ENCODE measurements at regions not wholly inside any gene's neighbourhood (a gene's known extent, or its start where the extent isn't known, plus 50 kb on each side); places are given as distances from the start of the nearest gene placed in this dataset.
"Not testable (repeated sequence)": the region's sequence is repeated elsewhere in the genome, so short reads cannot be mapped to it uniquely, and the experiment has no call there.

DNA sequence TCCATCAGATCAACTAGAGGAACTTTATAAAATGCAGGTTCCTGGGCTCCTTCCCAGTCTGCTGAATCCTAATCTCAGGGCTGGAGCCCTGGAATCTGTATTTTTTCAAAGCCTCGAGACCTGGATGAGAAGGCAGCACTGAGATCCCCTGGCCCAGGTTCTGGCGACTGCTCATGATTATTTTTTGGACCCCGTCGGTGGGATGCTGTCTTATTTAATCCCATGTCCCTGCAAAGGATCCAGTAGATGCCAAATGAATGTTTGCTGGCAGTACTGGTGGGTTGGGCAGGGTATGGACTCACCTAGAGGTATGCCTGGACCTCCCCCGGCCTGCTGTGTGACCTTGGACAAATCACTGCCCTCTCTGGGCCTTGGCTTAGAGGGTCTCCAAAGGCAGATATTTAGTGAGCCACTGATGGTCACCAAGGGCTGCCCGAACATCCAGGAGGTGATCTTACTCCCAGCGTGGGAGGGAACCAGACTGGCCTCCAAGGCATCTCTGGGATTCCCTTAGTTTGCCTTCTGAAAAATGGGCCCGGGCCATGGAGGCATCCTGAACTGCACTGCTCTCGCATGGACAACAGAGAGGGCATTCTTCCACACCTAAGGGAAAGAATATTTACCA lies 91.6 kb upstream of the RUNX3 start:
- no peak for DNase-seq (ENCODE audit: low spot score)

DNA sequence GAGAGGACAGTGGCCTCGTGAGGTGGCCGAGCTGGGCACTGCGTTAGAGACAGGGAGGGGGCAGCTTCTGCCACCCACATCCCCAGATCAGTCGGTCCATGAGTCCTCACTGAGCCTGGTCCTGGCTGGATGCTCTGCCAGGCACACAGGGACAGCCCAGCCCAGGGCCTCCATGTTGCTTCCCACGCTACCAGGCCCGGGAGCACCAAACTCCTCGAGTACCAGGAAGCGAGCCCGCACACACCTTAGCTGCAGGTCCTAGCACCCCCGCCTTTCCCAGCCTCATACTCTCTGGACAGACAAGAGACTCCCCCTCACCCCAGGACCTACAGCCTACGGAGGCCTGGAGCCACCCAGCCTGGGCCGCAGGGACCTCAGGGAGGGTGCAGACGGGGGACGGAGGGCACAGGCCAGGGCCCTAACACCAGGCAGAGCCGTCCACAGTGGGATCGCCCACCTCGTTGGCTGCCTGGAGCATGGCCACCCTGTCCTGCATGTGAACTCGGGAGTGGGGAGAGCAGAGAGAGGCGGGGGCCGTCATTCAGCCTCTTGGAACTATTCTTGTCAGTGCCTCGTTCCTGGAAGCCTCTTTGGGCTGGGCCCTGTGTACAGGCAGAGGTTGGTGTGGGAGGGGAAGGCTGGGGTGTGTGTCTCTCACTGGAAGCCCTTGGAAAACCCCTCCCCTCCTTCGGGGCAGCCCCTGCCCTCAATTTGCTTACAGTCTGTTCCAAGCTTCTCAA lies 90.9 kb upstream of the RUNX3 start:
- no peak for DNase-seq (ENCODE audit: low spot score)

DNA sequence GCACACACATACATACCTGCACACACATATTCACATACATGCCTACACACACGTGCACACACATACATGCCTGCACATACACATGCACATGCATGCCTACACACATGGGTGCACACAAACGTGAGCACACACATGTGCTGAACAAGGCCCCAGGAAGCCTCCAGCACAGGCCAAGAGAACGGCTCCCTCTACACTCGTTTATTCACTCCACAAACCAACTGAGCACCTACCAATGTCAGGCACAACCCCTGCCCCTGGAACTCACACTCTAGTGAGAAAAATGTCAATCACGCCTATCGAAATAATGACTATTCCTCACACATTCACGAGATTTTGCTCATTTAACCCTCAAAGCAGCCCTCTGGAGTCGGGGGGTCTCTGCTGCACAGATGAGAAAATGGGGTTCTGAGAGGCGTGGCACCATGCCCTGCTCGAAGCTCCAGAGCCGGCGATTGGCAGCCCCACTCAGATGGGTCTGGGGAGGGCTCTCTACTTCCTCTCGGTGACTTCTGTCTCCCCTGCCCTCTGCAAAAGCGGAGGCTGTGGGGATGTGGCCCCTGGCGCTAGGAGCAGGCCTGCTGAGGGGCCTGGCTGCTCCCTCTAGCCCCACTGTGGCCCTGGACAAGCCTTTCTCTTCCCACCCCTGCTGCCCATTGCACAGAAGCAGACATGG lies 90.2 kb upstream of the RUNX3 start:
- DNase-seq (ENCODE audit: low spot score) = no peak

DNA sequence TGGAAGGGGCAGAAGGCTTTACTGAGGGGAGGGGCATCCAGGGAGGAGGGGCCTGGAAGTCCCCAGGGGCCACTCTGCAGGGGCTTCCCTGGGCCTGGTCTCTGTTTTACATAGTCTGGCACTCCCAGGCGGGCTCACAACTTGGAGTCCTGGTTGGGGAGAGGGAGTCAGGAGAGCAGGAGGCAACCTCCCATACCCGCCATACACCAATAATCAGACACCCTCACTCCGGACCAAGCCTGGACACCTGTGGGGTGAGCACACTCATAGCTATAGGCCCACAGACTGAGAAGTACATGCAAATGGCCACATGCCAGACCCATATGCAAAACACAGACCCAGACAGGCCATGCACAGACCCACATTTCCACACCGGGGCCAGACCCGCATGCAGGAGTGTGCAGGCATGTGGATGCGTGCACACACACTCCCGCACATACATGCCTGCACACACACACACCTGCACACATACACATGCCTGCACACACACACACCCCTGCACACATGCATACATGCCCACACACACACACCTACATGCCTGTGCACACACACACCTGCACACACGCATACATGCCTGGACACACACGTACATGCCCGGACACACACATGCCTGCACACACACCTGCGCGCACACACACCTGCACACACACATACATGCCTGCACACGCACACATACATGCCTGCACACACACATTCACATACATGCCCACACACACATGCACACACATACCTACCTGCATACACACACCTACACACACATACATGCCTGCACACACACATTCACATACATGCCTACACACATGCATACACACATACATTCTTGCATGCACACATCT lies 89.5 kb upstream of the RUNX3 start:
- no peak for DNase-seq (ENCODE audit: low spot score)

DNA sequence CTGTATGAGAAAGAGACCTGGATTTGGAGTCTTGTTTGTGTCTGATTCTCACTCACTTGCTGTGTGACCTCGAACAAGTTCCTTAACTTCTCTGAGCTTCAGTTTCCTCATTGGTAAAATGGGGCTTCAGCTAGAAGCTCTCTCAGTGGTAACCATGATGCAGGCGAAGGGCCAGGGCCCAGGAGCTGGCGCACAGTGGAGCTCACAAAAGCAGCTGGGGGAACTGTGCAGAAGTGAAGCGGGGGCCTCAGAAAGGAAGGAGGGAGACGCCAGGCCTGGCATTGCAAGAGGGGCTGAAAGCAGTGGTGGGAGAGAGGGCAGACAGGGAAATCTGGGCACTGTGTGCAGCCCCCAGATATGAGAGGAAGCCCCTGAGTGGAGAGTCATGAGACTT lies 88.9 kb upstream of the RUNX3 start:
- DNase-seq (ENCODE audit: low spot score) = no peak

DNA sequence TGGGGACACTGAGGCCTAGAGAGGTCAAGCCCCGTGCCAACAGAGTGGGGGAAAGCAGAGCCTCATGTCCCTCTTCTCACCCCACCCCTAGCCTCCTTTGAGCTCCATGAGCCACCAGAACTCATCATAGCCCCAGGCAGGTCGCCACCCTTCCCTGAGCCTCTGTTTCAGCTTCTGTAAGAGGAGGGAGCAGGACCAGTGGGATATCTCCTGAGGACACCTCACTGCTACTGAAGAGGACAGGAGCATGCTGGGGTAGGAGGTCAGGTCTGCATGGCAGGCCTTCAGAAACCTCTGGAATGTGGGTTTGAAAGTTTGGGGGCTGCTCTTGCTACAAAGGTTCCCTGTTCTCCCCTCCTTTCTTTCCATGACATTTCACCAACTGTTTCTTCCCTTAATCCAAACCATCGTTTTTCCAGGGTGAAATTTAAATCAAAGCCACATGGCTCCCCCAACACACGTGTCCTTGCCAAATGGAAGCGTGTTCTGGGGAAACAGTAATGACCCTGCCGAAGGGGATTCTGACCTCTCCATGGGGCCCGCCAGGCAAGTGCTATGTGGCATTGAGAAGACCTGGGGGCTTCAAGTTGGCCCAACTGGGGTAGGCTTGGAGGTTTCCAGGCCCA lies 88.1 kb upstream of the RUNX3 start:
- DNase-seq (ENCODE audit: low spot score) = no peak

DNA sequence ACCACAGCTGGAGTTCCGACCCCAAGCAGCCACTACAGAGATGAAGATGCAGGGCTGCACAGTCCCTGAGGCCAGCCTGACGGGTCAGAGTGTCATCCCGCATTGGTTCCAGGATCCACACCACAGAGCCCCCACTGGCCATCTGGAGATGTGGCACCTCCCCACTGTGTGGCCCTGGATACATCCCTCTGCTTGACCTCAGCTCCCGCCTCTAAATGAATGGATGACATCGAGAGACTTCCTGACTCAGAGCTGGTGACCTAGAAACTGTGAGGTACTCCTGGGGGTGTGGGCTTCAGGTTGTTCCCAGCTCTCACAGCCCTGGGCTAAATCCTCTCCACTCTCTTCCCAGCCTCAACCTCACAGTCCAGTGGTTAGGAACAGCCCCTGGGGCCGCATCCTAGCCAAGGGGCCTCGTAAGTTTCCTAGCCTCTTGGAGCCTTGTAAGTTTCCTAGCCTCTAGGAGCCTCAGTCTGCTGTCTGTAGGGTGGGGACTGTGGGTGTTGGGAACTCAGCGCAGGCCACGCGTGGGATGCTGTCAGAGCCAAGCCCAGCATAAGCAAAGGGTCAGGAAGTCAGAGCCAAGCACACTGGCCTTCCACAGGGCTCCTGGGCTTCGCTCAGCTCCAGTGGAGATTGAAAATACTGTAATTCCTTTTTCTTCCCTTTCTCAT lies 87.5 kb upstream of the RUNX3 start:
- DNase-seq (ENCODE audit: low spot score) = peak; percentile 26

DNA sequence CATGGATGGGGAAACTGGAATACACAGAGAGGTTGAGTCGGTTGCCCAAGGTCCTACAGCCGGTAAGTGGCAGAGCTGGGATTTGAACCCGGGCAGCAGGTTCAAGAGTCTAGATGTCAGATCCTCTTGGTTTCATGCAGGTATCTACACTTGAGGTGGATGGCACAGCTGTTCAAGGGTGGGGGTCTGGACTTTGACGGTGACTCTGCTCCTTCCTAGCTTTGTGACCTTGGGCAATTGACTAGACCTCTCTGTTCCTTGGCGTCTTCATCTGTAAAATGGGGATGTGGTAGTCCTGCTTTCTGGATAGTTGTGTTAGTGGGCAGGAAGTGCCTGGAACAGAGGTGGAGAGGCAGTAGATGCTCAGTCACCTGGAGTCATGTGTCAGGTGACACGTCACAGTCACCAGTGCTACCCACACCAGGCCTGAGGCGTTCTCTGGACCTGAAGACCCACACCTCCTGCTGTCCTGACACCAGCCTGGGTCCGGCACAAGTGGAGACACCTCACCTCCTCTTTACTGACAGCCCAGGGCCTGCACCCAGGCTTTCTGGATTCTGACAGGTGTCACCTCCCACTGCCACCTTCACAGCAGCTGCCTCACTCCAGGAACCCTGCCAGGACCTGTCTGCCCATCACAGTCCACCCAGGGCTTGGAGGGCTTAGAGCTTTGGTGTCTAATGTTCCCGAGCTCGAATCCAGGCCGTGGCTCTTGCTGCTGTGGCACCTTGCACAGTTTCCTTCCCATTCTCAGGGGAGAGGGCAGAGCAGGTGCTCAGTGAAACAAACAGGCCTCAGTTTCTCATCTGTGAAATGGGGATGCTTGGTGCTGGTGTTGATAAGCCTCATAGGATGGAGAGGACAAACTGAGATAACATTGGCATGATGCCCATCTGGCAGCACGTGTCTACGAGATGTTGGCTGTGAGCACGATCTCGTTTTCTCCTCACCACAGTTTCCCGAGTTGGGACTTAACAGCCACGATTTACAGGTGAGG lies 83.2 kb upstream of the RUNX3 start:
- DNase-seq (ENCODE audit: low spot score) = no peak

DNA sequence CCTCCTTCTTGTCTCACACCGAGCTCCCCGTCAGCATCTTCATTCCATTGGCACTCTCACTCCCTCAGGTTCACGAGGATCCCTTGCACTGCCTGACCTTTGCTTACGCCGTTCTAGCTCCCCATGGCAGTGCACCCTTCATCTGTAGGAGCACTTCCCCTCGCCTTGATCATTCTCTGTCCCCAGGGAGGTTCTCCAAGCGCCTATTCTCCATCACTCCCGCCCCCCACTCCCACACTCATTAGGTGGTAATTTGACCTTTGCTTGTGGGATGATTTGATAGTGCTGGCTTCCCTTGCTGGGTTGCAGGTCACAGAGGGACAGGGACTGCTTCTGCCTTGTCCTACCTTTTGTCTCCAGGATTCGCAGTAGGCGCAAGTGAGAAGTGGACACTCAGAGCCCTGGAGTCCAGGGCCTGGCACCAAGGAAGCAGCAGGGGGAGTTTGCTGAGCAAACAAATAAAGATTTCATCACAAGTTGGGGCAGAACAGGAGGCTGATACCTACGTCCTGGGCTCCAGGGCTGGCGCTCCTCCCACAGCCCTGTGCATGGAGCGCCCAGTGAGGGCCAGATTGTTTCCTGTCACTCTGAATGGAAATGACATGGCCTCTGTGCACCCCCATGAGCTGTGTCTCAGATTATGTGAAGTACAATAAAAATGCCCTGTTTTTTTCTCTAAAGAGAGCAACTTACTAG lies 82.0 kb upstream of the RUNX3 start:
- DNase-seq (ENCODE audit: low spot score) = no peak

DNA sequence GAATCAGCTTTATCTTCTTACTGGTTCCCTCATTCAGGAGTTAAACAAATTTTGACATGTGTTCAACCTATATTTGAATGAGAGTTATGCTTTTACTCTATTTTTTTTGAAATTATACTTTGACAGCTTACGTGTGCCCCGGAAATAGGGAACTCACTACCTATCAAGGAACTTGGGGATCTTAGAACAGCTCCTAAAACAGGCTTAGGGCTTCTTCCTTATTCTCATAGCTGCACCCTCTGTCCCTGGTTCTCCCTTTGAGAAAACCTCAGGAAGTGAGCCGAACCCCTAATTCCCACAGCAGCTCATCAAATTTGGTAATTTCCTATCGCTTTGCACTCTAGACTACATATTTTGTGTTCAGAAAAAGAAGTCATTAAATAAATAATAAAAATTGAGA lies 81.2 kb upstream of the RUNX3 start:
- DNase-seq (ENCODE audit: low spot score) = no peak

DNA sequence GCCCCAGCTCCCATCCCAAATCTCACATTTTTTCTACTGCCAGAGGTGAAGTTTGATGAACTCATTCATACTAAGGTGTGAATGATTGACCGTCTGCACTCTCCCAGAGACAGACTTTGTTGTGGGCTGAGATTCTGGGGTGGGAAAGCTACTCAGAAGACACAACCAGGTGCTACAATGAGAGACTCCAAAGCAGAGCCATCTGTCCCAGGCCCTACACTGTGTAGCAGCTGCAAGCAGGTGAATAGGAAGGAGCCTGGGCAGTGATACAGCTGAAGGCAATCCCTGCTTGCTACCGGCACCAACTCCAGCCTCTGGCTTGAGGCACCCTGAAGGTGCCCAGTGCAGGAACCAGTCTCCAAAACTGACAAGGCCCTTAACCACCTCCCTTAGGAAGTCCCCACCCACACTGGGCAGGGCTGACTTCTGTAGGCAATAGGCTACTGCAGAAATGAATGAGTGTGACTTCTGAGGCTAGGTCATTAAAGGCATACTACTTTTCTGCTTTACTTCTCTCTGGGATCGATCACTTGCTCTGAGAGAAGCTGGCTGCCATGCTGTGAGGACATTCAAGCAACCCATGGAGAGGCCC lies 79.7 kb upstream of the RUNX3 start:
- DNase-seq (ENCODE audit: low spot score) = no peak

DNA sequence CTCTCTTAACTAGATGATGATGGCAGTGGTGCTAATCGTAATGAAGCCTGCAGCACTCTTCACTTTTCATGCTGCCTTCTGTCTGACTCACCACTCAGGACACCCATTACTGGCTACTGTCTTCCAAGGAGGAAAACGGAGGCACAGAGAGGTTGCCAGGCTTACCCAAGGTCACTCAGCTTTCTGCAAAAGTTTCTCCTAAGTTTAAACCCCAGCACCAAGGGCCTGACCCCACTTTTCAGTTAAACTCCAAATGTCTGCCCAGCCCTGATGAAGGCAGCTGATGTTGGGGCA lies 78.1 kb upstream of the RUNX3 start:
- no peak for DNase-seq (ENCODE audit: low spot score)

DNA sequence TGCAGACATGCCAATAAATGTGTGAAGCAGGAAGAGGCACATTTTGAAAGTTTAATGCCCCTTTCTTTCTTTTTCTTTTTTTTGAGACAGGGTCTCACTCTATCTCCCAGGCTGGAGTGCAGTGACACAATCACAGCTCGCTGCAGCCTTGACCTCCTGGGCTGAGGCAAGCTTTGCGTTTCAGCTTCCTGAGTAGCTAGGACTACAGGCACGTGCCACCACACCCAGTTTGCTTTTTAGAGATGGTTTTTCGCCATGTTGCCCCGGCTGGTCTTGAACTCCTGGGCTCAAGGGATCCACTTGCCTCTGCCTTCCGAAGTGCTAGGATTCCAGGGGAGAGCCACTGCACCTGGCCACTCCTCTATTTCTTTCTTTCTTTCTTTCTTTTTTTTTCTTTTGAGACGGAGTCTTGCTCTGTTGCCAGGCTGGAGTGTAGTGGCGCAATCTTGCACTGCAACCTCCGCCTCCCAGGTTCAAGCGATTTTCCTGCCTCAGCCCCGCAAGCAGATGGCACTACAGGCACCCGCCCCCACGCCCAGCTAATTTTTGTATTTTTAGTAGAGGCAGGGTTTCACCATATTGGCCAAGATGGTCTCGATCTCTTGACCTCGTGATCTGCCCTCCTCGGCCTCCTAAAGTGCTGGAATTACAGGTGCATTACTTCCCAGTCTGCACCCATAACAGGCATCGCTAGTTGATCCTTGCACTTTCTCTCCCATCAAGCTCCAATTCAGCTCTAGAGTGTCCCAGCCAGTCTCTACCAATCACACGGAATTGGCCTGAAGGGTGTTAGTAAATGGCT lies 77.5 kb upstream of the RUNX3 start:
- not testable (repeated sequence) for DNase-seq (ENCODE audit: low spot score)

DNA sequence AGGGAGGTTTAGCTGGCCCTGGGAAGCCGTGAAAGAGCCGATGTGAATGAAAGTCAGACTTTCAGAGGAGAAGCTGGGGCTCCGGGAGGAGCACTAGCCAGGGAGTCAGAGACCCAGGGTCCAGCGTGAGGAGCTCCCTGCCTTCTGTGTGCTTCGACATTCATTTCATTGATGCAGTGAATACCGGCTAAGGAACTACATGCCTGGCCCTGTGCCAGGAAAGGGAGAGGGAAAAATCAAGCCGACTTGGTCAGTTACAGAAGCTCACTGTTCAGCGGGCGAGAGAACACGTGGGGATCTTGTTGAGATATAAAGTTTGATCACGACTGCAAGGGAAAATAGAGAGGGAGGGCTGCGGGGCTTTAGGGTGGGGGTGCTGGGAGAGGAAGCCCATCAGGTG lies 76.7 kb upstream of the RUNX3 start:
- no peak for DNase-seq (ENCODE audit: low spot score)

DNA sequence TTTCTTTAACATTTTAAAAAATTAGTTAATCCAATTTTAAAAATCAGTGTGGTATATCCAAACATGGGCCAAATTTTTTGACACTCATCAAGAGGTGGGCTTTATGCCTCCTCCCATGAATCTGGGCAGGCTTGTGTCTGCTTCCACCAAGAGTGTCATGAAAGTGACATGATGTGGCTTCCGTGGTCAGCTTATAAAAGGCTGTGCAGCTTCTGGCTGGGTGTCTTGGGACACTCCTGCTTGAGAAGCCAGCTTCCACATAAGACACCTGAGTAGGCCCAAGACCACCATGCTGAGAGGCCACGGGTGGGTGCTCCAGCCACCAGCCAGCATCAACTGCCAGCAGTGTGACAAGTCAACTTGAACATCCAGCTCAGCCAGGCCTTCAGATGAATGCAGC lies 74.3 kb upstream of the RUNX3 start:
- no peak for DNase-seq (ENCODE audit: low spot score)

DNA sequence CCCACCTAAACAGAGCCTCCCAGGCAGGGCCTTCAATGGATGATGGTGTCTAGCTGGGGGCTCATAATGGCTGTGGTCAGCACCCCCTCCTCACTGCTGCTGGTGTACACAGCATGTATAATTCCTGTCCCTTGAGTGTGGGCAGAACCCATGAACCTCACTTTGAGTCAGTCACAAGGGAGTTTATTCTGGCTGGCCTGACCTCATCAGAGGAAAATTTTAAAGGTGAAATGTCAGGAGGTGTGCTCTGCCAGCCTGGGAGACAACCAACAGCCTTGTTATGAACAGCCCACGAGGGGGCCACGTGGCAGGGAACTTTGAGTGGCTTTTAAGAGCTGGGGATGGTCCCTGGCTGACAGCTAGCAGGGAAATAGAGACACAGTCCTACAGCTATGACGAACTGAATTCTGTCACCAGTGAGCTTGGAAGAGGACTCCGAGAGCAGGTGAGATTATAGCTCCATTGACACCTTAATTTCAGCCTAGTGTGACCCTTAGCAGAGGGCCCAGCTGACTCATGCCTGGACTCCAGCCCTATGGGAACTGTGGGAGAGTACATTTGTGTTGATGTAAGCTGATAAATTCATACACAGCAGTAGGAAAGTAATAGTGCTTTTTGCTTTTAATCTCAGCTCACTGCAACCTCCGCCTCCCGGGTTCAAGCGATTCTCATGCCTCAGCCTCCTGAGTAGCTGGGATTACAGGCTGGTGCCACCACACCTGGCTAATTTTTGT lies 73.5 kb upstream of the RUNX3 start:
- no peak for DNase-seq (ENCODE audit: low spot score)

DNA sequence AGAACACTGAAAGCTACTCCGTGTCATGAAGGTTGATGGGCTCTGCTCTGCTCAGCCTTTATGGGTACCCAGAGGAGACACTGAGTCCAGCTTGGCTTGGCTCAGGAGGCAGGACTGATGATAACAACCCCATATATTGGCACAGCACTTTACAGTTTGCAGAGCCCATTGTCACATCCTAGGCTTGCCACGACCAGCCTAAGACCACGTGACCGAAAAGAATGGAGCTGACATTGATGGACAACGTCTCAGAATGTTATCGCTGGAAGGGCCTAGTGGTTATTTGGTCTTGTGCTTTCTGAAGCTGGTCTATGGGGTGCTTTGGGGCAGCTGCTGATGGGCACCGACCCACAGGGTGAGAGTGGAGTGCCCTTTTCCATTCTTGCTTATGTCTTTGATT lies 72.9 kb upstream of the RUNX3 start:
- no peak for DNase-seq (ENCODE audit: low spot score)
